H9 (cell line): ENCODE measurements at regions not wholly inside any gene's neighbourhood (a gene's known extent, or its start where the extent isn't known, plus 50 kb on each side); places are given as distances from the start of the nearest gene placed in this dataset.
A peak's percentile ranks its signal among the peaks of the same experiment; 100 is the strongest.

Experiments used
- DNase-seq: peaks from one replicate; pipeline ENCODE4 v3.0.0-alpha.2; 2017
- H2AFZ ChIP-seq: one replicate; pipeline ENCODE4 v1.6.1; 2013; ENCODE audit warnings: mild to moderate bottlenecking, low read length, control low read depth, moderate library complexity
- H2AK5ac ChIP-seq: 2 replicates; pipeline ENCODE4 v1.6.1; 2013; ENCODE audit warnings: low read length, control low read depth, mixed read lengths; ENCODE audit not compliant: insufficient read length
- H2BK120ac ChIP-seq: one replicate; pipeline ENCODE4 v1.6.1; 2013; ENCODE audit warnings: low read depth, mild to moderate bottlenecking, low read length, control low read depth, inconsistent platforms; ENCODE audit not compliant: poor library complexity, severe bottlenecking
- H2BK12ac ChIP-seq: 2 replicates; pipeline ENCODE4 v1.6.1; 2013; ENCODE audit warnings: low read length, control low read depth, mixed read lengths, low read depth; ENCODE audit not compliant: insufficient read length
- H2BK15ac ChIP-seq: 2 replicates; pipeline ENCODE4 v1.6.1; 2013; ENCODE audit warnings: low read depth, low read length, control low read depth
- H2BK20ac ChIP-seq: one replicate; pipeline ENCODE4 v1.6.1; 2013; ENCODE audit warnings: low read depth, mild to moderate bottlenecking, low read length, control low read depth, inconsistent platforms; ENCODE audit not compliant: poor library complexity, severe bottlenecking
- H2BK5ac ChIP-seq: 2 replicates; pipeline ENCODE4 v1.6.1; 2013; ENCODE audit warnings: low read length, control low read depth, mixed read lengths; ENCODE audit not compliant: insufficient read length
- H3K14ac ChIP-seq: 2 replicates; pipeline ENCODE4 v1.6.1; 2013; ENCODE audit warnings: low read length, control low read depth; ENCODE audit not compliant: insufficient read depth
- H3K18ac ChIP-seq: 2 replicates; pipeline ENCODE4 v1.6.1; 2013; ENCODE audit warnings: low read depth, mild to moderate bottlenecking, mixed read lengths, low read length, control low read depth; ENCODE audit not compliant: insufficient read length
- H3K23ac ChIP-seq: 2 replicates; pipeline ENCODE4 v1.6.1; 2013; ENCODE audit warnings: low read length, control low read depth, mixed read lengths, low read depth; ENCODE audit not compliant: insufficient read length
- H3K23me2 ChIP-seq: 2 replicates; pipeline ENCODE4 v1.6.1; 2013; ENCODE audit warnings: low read depth, mild to moderate bottlenecking, mixed read lengths, low read length, control low read depth; ENCODE audit not compliant: insufficient read length, poor library complexity, severe bottlenecking
- H3K27ac ChIP-seq: 2 replicates; pipeline ENCODE4 v1.5.1; 2013; ENCODE audit warnings: low read length, control low read depth, mixed read lengths, low read depth; ENCODE audit not compliant: insufficient read length
- H3K27me3 ChIP-seq: 2 replicates; pipeline ENCODE4 v1.6.1; 2013; ENCODE audit warnings: low read length, control low read depth, inconsistent platforms; ENCODE audit not compliant: insufficient read depth
- H3K4ac ChIP-seq: 2 replicates; pipeline ENCODE4 v1.6.1; 2013; ENCODE audit warnings: low read depth, mild to moderate bottlenecking, control low read depth, inconsistent platforms, low read length, moderate library complexity
- H3K4me1 ChIP-seq: 2 replicates; pipeline ENCODE4 v1.6.1; 2013; ENCODE audit warnings: low read length, control low read depth, inconsistent platforms; ENCODE audit not compliant: insufficient read depth
- H3K4me2 ChIP-seq: 2 replicates; pipeline ENCODE4 v1.6.1; 2013; ENCODE audit warnings: low read length, control low read depth, mixed read lengths; ENCODE audit not compliant: insufficient read length, insufficient read depth
- H3K56ac ChIP-seq: 2 replicates; pipeline ENCODE4 v1.6.1; 2013; ENCODE audit warnings: low read depth, mild to moderate bottlenecking, mixed read lengths, low read length, control low read depth; ENCODE audit not compliant: insufficient read length
- H3K79me1 ChIP-seq: 2 replicates; pipeline ENCODE4 v1.6.1; 2013; ENCODE audit warnings: low read depth, mild to moderate bottlenecking, moderate library complexity, low read length, control low read depth, inconsistent platforms; ENCODE audit not compliant: insufficient read depth, poor library complexity, severe bottlenecking
- H3K79me2 ChIP-seq: 2 replicates; pipeline ENCODE4 v1.6.1; 2013; ENCODE audit warnings: low read length, control low read depth, inconsistent platforms; ENCODE audit not compliant: insufficient read depth
- H3K9ac ChIP-seq: 2 replicates; pipeline ENCODE4 v1.6.1; 2013; ENCODE audit warnings: low read length, control low read depth, mixed read lengths; ENCODE audit not compliant: insufficient read length; ENCODE audit errors: extremely low read depth
- H3K9me3 ChIP-seq: one replicate; pipeline ENCODE4 v1.6.1; 2013; ENCODE audit warnings: low read depth, low read length, inconsistent platforms; ENCODE audit not compliant: control insufficient read depth
- H3T11ph ChIP-seq: one replicate; pipeline ENCODE4 v1.6.1; 2013; ENCODE audit warnings: mild to moderate bottlenecking, low read length, control low read depth, inconsistent platforms
- H4K20me1 ChIP-seq: one replicate; pipeline ENCODE4 v1.6.1; 2013; ENCODE audit not compliant: control insufficient read depth, insufficient read length, insufficient read depth
- H4K5ac ChIP-seq: 2 replicates; pipeline ENCODE4 v1.6.1; 2013; ENCODE audit warnings: low read depth, mild to moderate bottlenecking, mixed read lengths, low read length, control low read depth; ENCODE audit not compliant: insufficient read length
- H4K8ac ChIP-seq: replicated peaks from 2 replicates; pipeline ENCODE4 v1.6.1; 2013; ENCODE audit warnings: low read length, control low read depth, mixed read lengths, low read depth; ENCODE audit not compliant: insufficient read length
- H4K91ac ChIP-seq: 2 replicates; pipeline ENCODE4 v1.6.1; 2013; ENCODE audit warnings: low read depth, mild to moderate bottlenecking, moderate library complexity, mixed read lengths, low read length, control low read depth; ENCODE audit not compliant: insufficient read length
- H3K27ac Mint-ChIP-seq, 3 experiments: 2 replicates in 2 of 3; 3 replicates in 1 of 3; pipeline ENCODE4 v1.8.0; 2020 to 2021; ENCODE audit warnings: mixed read lengths in 3 of 3, mild to moderate bottlenecking in 1 of 3, moderate library complexity in 1 of 3
- H3K27me3 Mint-ChIP-seq: 2 replicates; pipeline ENCODE4 v1.8.0; 2021; ENCODE audit warnings: low read depth, mild to moderate bottlenecking, moderate library complexity, mixed read lengths
- H3K36me3 Mint-ChIP-seq, 3 experiments: 2 replicates in 2 of 3; 3 replicates in 1 of 3; pipeline ENCODE4 v1.8.0; 2020 to 2021; ENCODE audit warnings: low read depth in 3 of 3, mixed read lengths in 3 of 3; ENCODE audit not compliant: insufficient read depth in 1 of 3
- H3K4me1 Mint-ChIP-seq, 2 experiments: 2 replicates each; pipeline ENCODE4 v1.8.0; 2020; ENCODE audit warnings: mixed read lengths in 2 of 2
- H3K4me3 Mint-ChIP-seq, 2 experiments: 2 replicates in 1 of 2; 3 replicates in 1 of 2; pipeline ENCODE4 v1.8.0; 2020 to 2021; ENCODE audit warnings: mild to moderate bottlenecking in 2 of 2, mixed read lengths in 2 of 2, moderate library complexity in 1 of 2
- H3K9me3 Mint-ChIP-seq, 2 experiments: 2 replicates in 1 of 2; 3 replicates in 1 of 2; pipeline ENCODE4 v1.8.0; 2020; ENCODE audit warnings: mild to moderate bottlenecking in 2 of 2, mixed read lengths in 2 of 2, moderate library complexity in 1 of 2
- WGBS: extraction: QIAGEN DNeasy Blood & Tissue Kit; methylation state at CpG from one replicate; pipeline ENCODE4 v1.1.7; 2013; ENCODE audit warnings: missing lambda C conversion rate, low lambda C conversion rate, mixed read lengths; ENCODE audit not compliant: insufficient read length; ENCODE audit errors: extremely low coverage; 5-methylcytosine and 5-hydroxymethylcytosine counted together
- TF ChIP-seq, protein P1 (sequence below): fragments of 200-600 bp; sonication (generic); conservative IDR thresholded peaks from 3 replicates; pipeline ENCODE4 v1.8.0; 2021; ENCODE audit warnings: antibody characterized with exemption, mild to moderate bottlenecking

DNA sequence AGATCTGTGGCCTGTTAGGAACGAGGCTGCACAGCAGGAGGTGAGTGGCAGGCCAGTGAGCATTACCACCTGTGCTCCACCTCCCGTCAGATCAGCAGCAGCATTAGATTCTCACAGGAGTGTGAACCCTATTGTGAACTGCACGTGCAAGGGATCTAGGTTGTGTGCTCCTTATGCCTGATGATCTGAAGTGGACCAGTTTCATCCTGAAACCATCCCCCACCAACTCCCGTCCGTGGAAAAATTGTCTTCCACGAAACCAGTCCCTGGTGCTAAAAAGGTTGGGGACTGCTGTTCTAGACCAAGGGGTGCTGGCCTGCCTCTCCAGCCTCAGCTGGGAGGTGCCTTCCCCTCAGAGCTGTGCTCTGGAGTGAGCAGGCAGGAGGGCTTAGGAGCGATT lies 61.4 kb downstream of the RPLP1 start:
- TF ChIP-seq, protein P1, sequence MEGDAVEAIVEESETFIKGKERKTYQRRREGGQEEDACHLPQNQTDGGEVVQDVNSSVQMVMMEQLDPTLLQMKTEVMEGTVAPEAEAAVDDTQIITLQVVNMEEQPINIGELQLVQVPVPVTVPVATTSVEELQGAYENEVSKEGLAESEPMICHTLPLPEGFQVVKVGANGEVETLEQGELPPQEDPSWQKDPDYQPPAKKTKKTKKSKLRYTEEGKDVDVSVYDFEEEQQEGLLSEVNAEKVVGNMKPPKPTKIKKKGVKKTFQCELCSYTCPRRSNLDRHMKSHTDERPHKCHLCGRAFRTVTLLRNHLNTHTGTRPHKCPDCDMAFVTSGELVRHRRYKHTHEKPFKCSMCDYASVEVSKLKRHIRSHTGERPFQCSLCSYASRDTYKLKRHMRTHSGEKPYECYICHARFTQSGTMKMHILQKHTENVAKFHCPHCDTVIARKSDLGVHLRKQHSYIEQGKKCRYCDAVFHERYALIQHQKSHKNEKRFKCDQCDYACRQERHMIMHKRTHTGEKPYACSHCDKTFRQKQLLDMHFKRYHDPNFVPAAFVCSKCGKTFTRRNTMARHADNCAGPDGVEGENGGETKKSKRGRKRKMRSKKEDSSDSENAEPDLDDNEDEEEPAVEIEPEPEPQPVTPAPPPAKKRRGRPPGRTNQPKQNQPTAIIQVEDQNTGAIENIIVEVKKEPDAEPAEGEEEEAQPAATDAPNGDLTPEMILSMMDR: no peak
- H2BK5ac ChIP-seq: no peak overlapping the region
- no peak overlapping the region for H4K8ac ChIP-seq
- no peaks in the 10 kb centered on the region for H3K4me1 ChIP-seq
- H2AFZ ChIP-seq: no peak overlapping the region
- H3K9me3 Mint-ChIP-seq: peaks cover 4 to 5% of the 10 kb centered on the region in 2 experiments; a peak in 3 of 5 replicates
- H3K79me1 ChIP-seq: no peaks in the 10 kb centered on the region
- no peak overlapping the region for H3K56ac ChIP-seq
- peaks cover 0 to 6% (median 0%) of the 10 kb centered on the region in 3 experiments; a peak in 3 of 7 replicates for H3K36me3 Mint-ChIP-seq
- no peak overlapping the region for H2BK15ac ChIP-seq
- no peaks in the 10 kb centered on the region for H3K27me3 Mint-ChIP-seq
- H3K4me3 Mint-ChIP-seq: no peak overlapping the region
- H4K5ac ChIP-seq: no peak overlapping the region
- no peak for DNase-seq
- H3K18ac ChIP-seq: no peak overlapping the region
- no peaks in the 10 kb centered on the region for H3K23me2 ChIP-seq
- H3K9me3 ChIP-seq: no peaks in the 10 kb centered on the region
- no peaks in the 10 kb centered on the region for H3K4me1 Mint-ChIP-seq
- H3K27me3 ChIP-seq: no peaks in the 10 kb centered on the region
- no peak overlapping the region for H3K27ac ChIP-seq
- WGBS: no CpG with 5 or more reads among the region's 7 CpGs
- H4K20me1 ChIP-seq: no peaks in the 10 kb centered on the region
- H3K27ac Mint-ChIP-seq: no peak overlapping the region
- peak overlapping the region; percentile 41; the same call in 1 of the 2 replicates for H3K14ac ChIP-seq
- H2AK5ac ChIP-seq: no peak overlapping the region
- H2BK20ac ChIP-seq: no peak overlapping the region
- no peaks in the 10 kb centered on the region for H3K79me2 ChIP-seq
- H3K9ac ChIP-seq: no peak overlapping the region
- H2BK12ac ChIP-seq: no peak overlapping the region
- no peak overlapping the region for H3K23ac ChIP-seq
- no peak overlapping the region for H3T11ph ChIP-seq
- H4K91ac ChIP-seq: no peak overlapping the region
- no peak overlapping the region for H3K4ac ChIP-seq
- H3K4me2 ChIP-seq: no peak overlapping the region
- no peak overlapping the region for H2BK120ac ChIP-seq
